ENCODE measurements at regions not wholly inside any gene's neighbourhood (a gene's known extent, or its start where the extent isn't known, plus 50 kb on each side); places are given as distances from the start of the nearest gene placed in this dataset.
A peak's percentile ranks its signal among the peaks of the same experiment; 100 is the strongest.

DNA sequence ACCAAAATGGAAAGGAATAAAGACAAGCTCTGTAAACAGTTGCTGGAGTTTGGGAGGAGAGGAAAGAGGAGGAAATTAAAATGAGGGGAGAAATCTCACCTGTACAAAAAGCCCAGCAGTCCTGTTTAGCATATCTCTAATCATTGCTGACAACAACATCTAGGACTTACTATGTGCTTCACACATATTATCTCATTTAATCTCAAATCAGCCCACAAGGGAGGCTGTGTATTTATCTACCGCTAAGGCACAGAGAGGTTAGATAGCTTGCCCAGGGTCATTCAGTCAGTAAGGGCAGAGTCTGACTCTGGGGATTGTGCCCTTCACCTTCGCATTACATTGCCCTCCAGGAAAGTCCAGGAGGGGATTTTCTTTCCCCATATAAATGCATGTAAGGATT lies 233.3 kb downstream of the DLEU7 start:
- intact Hi-C loops (cut with DNase I): no loop called here
- Histone ChIP-seq H3K27me3 (no peaks in the 10 kb centered on the region), H3K4me1 (peaks cover 0 to 8% (median 0%) of the 10 kb centered on the region in 12 donors), H3K27ac (no peak overlapping the region), H3K4me3 (no peak overlapping the region), H3K9me3 (no peaks in the 10 kb centered on the region), H3K36me3 (no peaks in the 10 kb centered on the region)
- ATAC-seq (no peak), DNase-seq (no peak)
- TF ChIP-seq, protein P1, sequence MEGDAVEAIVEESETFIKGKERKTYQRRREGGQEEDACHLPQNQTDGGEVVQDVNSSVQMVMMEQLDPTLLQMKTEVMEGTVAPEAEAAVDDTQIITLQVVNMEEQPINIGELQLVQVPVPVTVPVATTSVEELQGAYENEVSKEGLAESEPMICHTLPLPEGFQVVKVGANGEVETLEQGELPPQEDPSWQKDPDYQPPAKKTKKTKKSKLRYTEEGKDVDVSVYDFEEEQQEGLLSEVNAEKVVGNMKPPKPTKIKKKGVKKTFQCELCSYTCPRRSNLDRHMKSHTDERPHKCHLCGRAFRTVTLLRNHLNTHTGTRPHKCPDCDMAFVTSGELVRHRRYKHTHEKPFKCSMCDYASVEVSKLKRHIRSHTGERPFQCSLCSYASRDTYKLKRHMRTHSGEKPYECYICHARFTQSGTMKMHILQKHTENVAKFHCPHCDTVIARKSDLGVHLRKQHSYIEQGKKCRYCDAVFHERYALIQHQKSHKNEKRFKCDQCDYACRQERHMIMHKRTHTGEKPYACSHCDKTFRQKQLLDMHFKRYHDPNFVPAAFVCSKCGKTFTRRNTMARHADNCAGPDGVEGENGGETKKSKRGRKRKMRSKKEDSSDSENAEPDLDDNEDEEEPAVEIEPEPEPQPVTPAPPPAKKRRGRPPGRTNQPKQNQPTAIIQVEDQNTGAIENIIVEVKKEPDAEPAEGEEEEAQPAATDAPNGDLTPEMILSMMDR (IDR thresholded peaks at IDR 0.05): no peak
- TF ChIP-seq POLR2A (IDR thresholded peaks at IDR 0.05): no peak
- 82 to 95% (median 89%) methylated on average over 2 of the region's 2 CpGs for WGBS, 4 donors

DNA sequence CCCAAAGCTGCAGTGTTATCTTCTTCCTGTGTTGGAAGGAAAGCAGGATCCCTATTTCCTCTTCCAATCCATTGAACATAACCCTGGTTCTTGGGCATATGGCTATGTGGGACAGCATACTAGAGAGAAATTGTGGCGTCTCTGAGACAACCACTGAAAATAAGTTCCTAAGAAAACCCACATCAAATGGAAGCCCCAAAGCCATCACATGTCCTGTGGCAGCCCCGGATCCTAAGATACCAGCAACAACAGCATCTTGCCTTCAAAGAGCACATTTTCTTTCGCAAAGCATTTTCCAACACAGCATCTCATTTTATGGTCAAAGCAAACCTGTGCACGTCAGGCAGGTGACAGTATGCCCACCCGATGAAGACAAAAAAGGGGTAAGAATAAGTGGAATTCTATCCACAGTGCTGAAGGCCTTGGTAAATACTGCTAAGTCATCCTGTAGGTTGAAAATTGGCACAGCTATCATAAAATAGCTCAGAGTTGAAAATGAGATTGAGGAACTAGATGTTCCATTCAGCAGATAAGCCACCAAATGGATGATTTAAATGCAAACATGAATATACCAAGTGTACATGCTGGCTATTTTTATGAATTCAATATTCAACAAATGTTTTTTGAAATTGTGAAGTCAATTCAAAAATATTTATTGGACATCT lies 232.2 kb downstream of the DLEU7 start:
- H3K4me3 ChIP-seq: no peak overlapping the region
- peaks cover 0 to 8% (median 0%) of the 10 kb centered on the region in 12 donors for H3K4me1 ChIP-seq
- no peak overlapping the region for H3K27ac ChIP-seq
- H3K36me3 ChIP-seq: no peaks in the 10 kb centered on the region
- H3K27me3 ChIP-seq: no peaks in the 10 kb centered on the region
- ATAC-seq (no peak), DNase-seq (no peak)
- TF ChIP-seq, protein P1 (IDR thresholded peaks at IDR 0.05): no peak
- no peak for TF ChIP-seq POLR2A (IDR thresholded peaks at IDR 0.05)
- H3K9me3 ChIP-seq: no peaks in the 10 kb centered on the region
- intact Hi-C loops (cut with DNase I): no loop called here
- WGBS, 4 donors: 92 to 97% (median 95%) methylated on average over 5 of the region's 5 CpGs

DNA sequence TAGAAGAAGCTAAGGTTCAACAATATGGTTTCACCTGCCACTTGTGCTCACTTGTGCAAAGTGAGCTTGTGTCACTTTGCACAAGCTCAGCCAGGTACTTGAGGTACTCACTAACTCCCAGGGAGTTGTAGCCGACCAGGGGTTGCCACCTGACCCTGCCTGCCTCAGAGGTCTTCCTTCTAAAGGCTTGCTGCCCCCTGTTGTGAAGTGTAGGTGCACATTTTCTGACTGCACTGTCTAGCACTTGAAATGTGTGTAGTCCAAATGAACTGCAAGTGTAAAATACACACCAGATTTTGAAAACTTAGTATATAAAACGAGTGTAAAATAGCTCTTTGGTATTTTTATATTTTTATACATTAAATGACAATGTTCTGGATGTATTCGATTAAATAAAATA lies 230.8 kb downstream of the DLEU7 start:
- DNase-seq (no peak), ATAC-seq (no peak)
- Histone ChIP-seq H3K27ac (no peak overlapping the region), H3K9me3 (no peaks in the 10 kb centered on the region), H3K36me3 (no peaks in the 10 kb centered on the region), H3K4me1 (peaks cover 0 to 9% (median 0%) of the 10 kb centered on the region in 12 donors), H3K27me3 (no peaks in the 10 kb centered on the region), H3K4me3 (no peak overlapping the region)
- TF ChIP-seq POLR2A (IDR thresholded peaks at IDR 0.05): no peak
- TF ChIP-seq, protein P1 (IDR thresholded peaks at IDR 0.05): no peak
- 71 to 76% (median 75%) methylated on average over 3 of the region's 3 CpGs for WGBS, 4 donors
- intact Hi-C loops (cut with DNase I): no loop called here

DNA sequence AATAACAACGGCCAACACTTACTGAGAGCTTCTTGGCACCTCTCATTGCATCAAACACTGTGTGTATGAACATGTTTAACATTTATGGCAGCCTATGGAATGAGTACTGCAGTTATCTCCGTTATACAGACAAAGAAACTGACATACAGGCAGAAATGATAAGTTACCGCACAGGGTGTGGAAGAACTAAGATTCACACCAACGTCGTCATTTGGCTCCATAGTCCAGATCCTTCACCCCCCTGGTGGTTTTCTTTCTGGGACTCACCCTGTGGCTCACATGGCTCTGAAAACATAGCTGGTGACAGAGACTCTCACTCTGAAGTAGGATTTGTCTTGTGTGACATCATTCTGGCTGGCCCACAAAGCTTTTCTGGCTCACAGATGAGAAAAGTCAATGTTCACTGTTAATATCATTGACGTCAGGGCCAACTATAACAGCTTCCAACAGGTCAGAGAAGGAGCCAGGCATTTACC lies 230.1 kb downstream of the DLEU7 start:
- no peak for TF ChIP-seq POLR2A (IDR thresholded peaks at IDR 0.05)
- TF ChIP-seq, protein P1 (IDR thresholded peaks at IDR 0.05): no peak
- Histone ChIP-seq H3K36me3 (no peaks in the 10 kb centered on the region), H3K27me3 (no peaks in the 10 kb centered on the region), H3K4me3 (no peak overlapping the region), H3K9me3 (no peaks in the 10 kb centered on the region), H3K27ac (no peak overlapping the region), H3K4me1 (peaks cover 0 to 9% (median 0%) of the 10 kb centered on the region in 12 donors)
- intact Hi-C loops (cut with DNase I): no loop called here
- 46 to 73% (median 60%) methylated on average over 6 of the region's 6 CpGs for WGBS, 4 donors
- DNase-seq (peak in 2 of 5 donors; percentile 38 to 51), ATAC-seq (peak; percentile 72 to 95 (median 92))

Measured in heart left ventricle (tissue), 16 donors.